CD8-positive, alpha-beta memory T cell (primary cell): ENCODE measurements at regions not wholly inside any gene's neighbourhood (a gene's known extent, or its start where the extent isn't known, plus 50 kb on each side); places are given as distances from the start of the nearest gene placed in this dataset.

Experiments
- CTCF ChIA-PET: fragments of 350-600 bp; sonication (Branson Sonifier 250); formaldehyde crosslinking; loops from one replicate; lab custom pipeline; 2021; ENCODE audit warnings: antibody characterized with exemption; lab: Charles Lee
- POLR2A ChIA-PET: fragments of 350-600 bp; sonication (Branson Sonifier 250); formaldehyde crosslinking; loops from one replicate; lab custom pipeline; 2021; ENCODE audit warnings: antibody characterized with exemption; lab: Charles Lee
- DNase-seq, 5 donors: peaks; one replicate each; pipeline versions ENCODE4 v3.0.0 to v3.0.0-alpha.2; 2020 to 2022; ENCODE audit warnings: mixed read lengths in 1 of 5
- H3K27ac ChIP-seq: one replicate; pipeline ENCODE4 v1.7.0; 2013; ENCODE audit warnings: low read depth, mild to moderate bottlenecking, low read length, moderate library complexity
- H3K27me3 ChIP-seq: 2 replicates; pipeline ENCODE4 v1.7.0; 2013; ENCODE audit warnings: low read length, mild to moderate bottlenecking; ENCODE audit not compliant: insufficient read depth, poor library complexity, severe bottlenecking
- H3K36me3 ChIP-seq: 2 replicates; pipeline ENCODE4 v1.7.0; 2013; ENCODE audit warnings: mild to moderate bottlenecking, low read length, moderate library complexity; ENCODE audit not compliant: insufficient read depth
- H3K4me1 ChIP-seq: 2 replicates; pipeline ENCODE4 v1.7.0; 2013; ENCODE audit warnings: mild to moderate bottlenecking, low read length, moderate library complexity; ENCODE audit not compliant: insufficient read depth
- H3K4me3 ChIP-seq: 2 replicates; pipeline ENCODE4 v1.7.0; 2013; ENCODE audit warnings: mild to moderate bottlenecking, low read length
- H3K9me3 ChIP-seq: 2 replicates; pipeline ENCODE4 v1.7.0; 2013; ENCODE audit warnings: mild to moderate bottlenecking, low read length
- H3K27ac Mint-ChIP-seq, 8 donors: one replicate each; pipeline ENCODE4 v1.8.0; 2020 to 2021; ENCODE audit warnings: mixed read lengths in 8 of 8, mild to moderate bottlenecking in 6 of 8, inconsistent platforms in 3 of 8, moderate library complexity in 3 of 8
- H3K27me3 Mint-ChIP-seq, 2 donors: one replicate each; pipeline ENCODE4 v1.8.0; 2020 to 2021; ENCODE audit warnings: mixed read lengths in 2 of 2, mild to moderate bottlenecking in 1 of 2, moderate library complexity in 1 of 2
- H3K36me3 Mint-ChIP-seq, 3 donors: one replicate each; pipeline ENCODE4 v1.8.0; 2020 to 2021; ENCODE audit warnings: mixed read lengths in 3 of 3, inconsistent platforms in 1 of 3, mild to moderate bottlenecking in 1 of 3
- H3K4me1 Mint-ChIP-seq, 3 donors: one replicate each; pipeline ENCODE4 v1.8.0; 2020 to 2021; ENCODE audit warnings: mixed read lengths in 3 of 3, inconsistent platforms in 1 of 3, mild to moderate bottlenecking in 1 of 3
- H3K4me3 Mint-ChIP-seq, 7 donors: one replicate each; pipeline ENCODE4 v1.8.0; 2020 to 2021; ENCODE audit warnings: mixed read lengths in 7 of 7, mild to moderate bottlenecking in 6 of 7, moderate library complexity in 4 of 7, inconsistent platforms in 2 of 7
- H3K9me3 Mint-ChIP-seq, 5 donors: one replicate each; pipeline ENCODE4 v1.8.0; 2020 to 2022; ENCODE audit warnings: mixed read lengths in 5 of 5, mild to moderate bottlenecking in 3 of 5, moderate library complexity in 2 of 5, inconsistent platforms in 1 of 5

GRCh38 chr2:88253375-88253774, 83.2 kb downstream of the THNSL2 start:
- H3K27ac Mint-ChIP-seq = no peak overlapping the region
- ChIA-PET CTCF (interaction anchor here (1.5 kb wide), 1 partner anchor 11 kb away, joined by 3 read pairs; no protein-coding TSS in a partner anchor), POLR2A (no interaction called here)
- H3K36me3 Mint-ChIP-seq = no peaks in the 10 kb centered on the region
- H3K36me3 ChIP-seq = no peaks in the 10 kb centered on the region
- DNase-seq = no peak
- H3K4me1 ChIP-seq = no peaks in the 10 kb centered on the region
- H3K27ac ChIP-seq = no peak overlapping the region
- H3K9me3 ChIP-seq = no peaks in the 10 kb centered on the region
- H3K4me3 ChIP-seq = no peak overlapping the region
- H3K27me3 Mint-ChIP-seq = peaks cover 14 to 22% of the 10 kb centered on the region in 2 donors
- no peaks in the 10 kb centered on the region for H3K9me3 Mint-ChIP-seq
- no peak overlapping the region for H3K4me3 Mint-ChIP-seq
- H3K27me3 ChIP-seq = no peaks in the 10 kb centered on the region
- H3K4me1 Mint-ChIP-seq = peaks cover 3 to 5% (median 5%) of the 10 kb centered on the region in 3 donors

- H3K27me3 ChIP-seq = no peaks in the 10 kb centered on the region
- no peak overlapping the region for H3K4me3 Mint-ChIP-seq
- H3K4me1 ChIP-seq = no peaks in the 10 kb centered on the region
- POLR2A ChIA-PET = no interaction called here
- no peak overlapping the region for H3K4me3 ChIP-seq
- H3K9me3 ChIP-seq = no peaks in the 10 kb centered on the region
- CTCF ChIA-PET = no interaction called here
- H3K27ac ChIP-seq = no peak overlapping the region
- H3K36me3 Mint-ChIP-seq = no peaks in the 10 kb centered on the region
- peaks cover 14 to 25% of the 10 kb centered on the region in 2 donors for H3K27me3 Mint-ChIP-seq
- DNase-seq = no peak
- no peaks in the 10 kb centered on the region for H3K36me3 ChIP-seq
- H3K27ac Mint-ChIP-seq = no peak overlapping the region
- peaks cover 3 to 5% (median 5%) of the 10 kb centered on the region in 3 donors for H3K4me1 Mint-ChIP-seq
- H3K9me3 Mint-ChIP-seq = no peaks in the 10 kb centered on the region
Measured at GRCh38 chr2:88252646-88253045, 82.5 kb downstream of the THNSL2 start.

GRCh38 chr2:88252111-88252510, 82.0 kb downstream of the THNSL2 start:
- Histone ChIP-seq H3K9me3 (no peaks in the 10 kb centered on the region), H3K4me1 (no peaks in the 10 kb centered on the region), H3K4me3 (no peak overlapping the region), H3K36me3 (no peaks in the 10 kb centered on the region), H3K27ac (no peak overlapping the region), H3K27me3 (no peaks in the 10 kb centered on the region)
- no peak for DNase-seq
- H3K27me3 Mint-ChIP-seq = peaks cover 14 to 21% of the 10 kb centered on the region in 2 donors
- H3K36me3 Mint-ChIP-seq = no peaks in the 10 kb centered on the region
- ChIA-PET CTCF (no interaction called here), POLR2A (no interaction called here)
- no peak overlapping the region for H3K4me3 Mint-ChIP-seq
- H3K27ac Mint-ChIP-seq = peak overlapping the region in 1 of 8 donors; percentile 27
- no peaks in the 10 kb centered on the region for H3K9me3 Mint-ChIP-seq
- H3K4me1 Mint-ChIP-seq = peaks cover 3 to 5% (median 5%) of the 10 kb centered on the region in 3 donors

- no peak overlapping the region for H3K27ac Mint-ChIP-seq
- peaks cover 2% of the 10 kb centered on the region in 3 donors for H3K4me1 Mint-ChIP-seq
- H3K27me3 Mint-ChIP-seq = peaks cover 18 to 21% of the 10 kb centered on the region in 2 donors
- no peaks in the 10 kb centered on the region for H3K9me3 Mint-ChIP-seq
- ChIA-PET CTCF (no interaction called here), POLR2A (no interaction called here)
- no peak for DNase-seq
- no peaks in the 10 kb centered on the region for H3K27me3 ChIP-seq
- H3K27ac ChIP-seq = no peak overlapping the region
- H3K9me3 ChIP-seq = no peaks in the 10 kb centered on the region
- H3K4me3 ChIP-seq = no peak overlapping the region
- H3K4me1 ChIP-seq = no peaks in the 10 kb centered on the region
- H3K36me3 ChIP-seq = no peaks in the 10 kb centered on the region
- H3K36me3 Mint-ChIP-seq = no peaks in the 10 kb centered on the region
- H3K4me3 Mint-ChIP-seq = no peak overlapping the region
Measured at GRCh38 chr2:88250404-88250803, 80.3 kb downstream of the THNSL2 start.

GRCh38 chr2:88248280-88248828, 78.2 kb downstream of the THNSL2 start:
- no peaks in the 10 kb centered on the region for H3K4me1 Mint-ChIP-seq
- DNase-seq = no peak
- Histone ChIP-seq H3K36me3 (no peaks in the 10 kb centered on the region), H3K27me3 (no peaks in the 10 kb centered on the region), H3K27ac (no peak overlapping the region), H3K4me1 (no peaks in the 10 kb centered on the region), H3K9me3 (no peaks in the 10 kb centered on the region), H3K4me3 (no peak overlapping the region)
- H3K9me3 Mint-ChIP-seq = peaks cover 0 to under 1% (median 0%) of the 10 kb centered on the region in 5 donors
- H3K27me3 Mint-ChIP-seq = peaks cover 15 to 18% of the 10 kb centered on the region in 2 donors
- ChIA-PET POLR2A (no interaction called here), CTCF (no interaction called here)
- H3K27ac Mint-ChIP-seq = no peak overlapping the region
- H3K36me3 Mint-ChIP-seq = no peaks in the 10 kb centered on the region
- H3K4me3 Mint-ChIP-seq = no peak overlapping the region

- CTCF ChIA-PET = no interaction called here
- Histone ChIP-seq H3K36me3 (no peaks in the 10 kb centered on the region), H3K4me1 (no peaks in the 10 kb centered on the region), H3K4me3 (no peak overlapping the region), H3K27me3 (no peaks in the 10 kb centered on the region), H3K9me3 (no peaks in the 10 kb centered on the region), H3K27ac (no peak overlapping the region)
- POLR2A ChIA-PET = no interaction called here
- Mint-ChIP-seq H3K4me1 (no peaks in the 10 kb centered on the region), H3K4me3 (no peak overlapping the region), H3K9me3 (peaks cover 0 to 5% (median 0%) of the 10 kb centered on the region in 5 donors), H3K36me3 (no peaks in the 10 kb centered on the region), H3K27me3 (peaks cover 13 to 14% of the 10 kb centered on the region in 2 donors), H3K27ac (no peak overlapping the region)
- DNase-seq = peak in 1 of 5 donors; percentile 48
Measured at GRCh38 chr2:88247531-88247930, 77.4 kb downstream of the THNSL2 start.

DNA sequence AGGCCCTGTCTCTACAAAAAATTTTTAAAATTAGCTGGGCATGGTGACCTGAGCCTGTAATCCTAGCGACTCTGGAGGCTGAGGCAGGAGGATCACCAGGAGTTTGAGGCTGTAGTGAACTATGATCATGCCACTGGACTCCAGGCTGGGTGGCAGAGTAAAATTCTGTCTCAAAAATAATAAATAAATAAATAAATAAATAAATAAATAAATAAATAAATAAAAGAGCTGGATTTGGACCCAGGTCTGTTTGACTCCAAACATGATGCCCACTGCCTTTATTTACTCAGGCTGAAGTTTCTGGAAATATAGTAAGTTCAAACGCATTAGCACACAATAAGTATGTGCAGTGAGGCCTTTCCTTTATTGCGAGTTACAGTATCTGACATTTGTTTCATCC, 75.0 kb downstream of the THNSL2 start:
- Mint-ChIP-seq H3K9me3 (peaks cover 0 to 5% (median 0%) of the 10 kb centered on the region in 5 donors), H3K4me1 (peaks cover 4 to 9% (median 8%) of the 10 kb centered on the region in 3 donors), H3K4me3 (no peak overlapping the region), H3K27me3 (peaks cover 10% of the 10 kb centered on the region in 2 donors), H3K27ac (no peak overlapping the region), H3K36me3 (no peaks in the 10 kb centered on the region)
- ChIA-PET CTCF (no interaction called here), POLR2A (no interaction called here)
- Histone ChIP-seq H3K36me3 (no peaks in the 10 kb centered on the region), H3K27ac (no peak overlapping the region), H3K4me3 (no peak overlapping the region), H3K4me1 (no peaks in the 10 kb centered on the region), H3K27me3 (no peaks in the 10 kb centered on the region), H3K9me3 (no peaks in the 10 kb centered on the region)
- DNase-seq = no peak

GRCh38 chr2:88239781-88240180, 69.6 kb downstream of the THNSL2 start:
- ChIA-PET CTCF (no interaction called here), POLR2A (no interaction called here)
- Histone ChIP-seq H3K27me3 (no peaks in the 10 kb centered on the region), H3K27ac (no peak overlapping the region), H3K4me3 (no peak overlapping the region), H3K9me3 (no peaks in the 10 kb centered on the region), H3K4me1 (no peaks in the 10 kb centered on the region), H3K36me3 (no peaks in the 10 kb centered on the region)
- peak overlapping the region; percentile 32 to 96 (median 86) for H3K27ac Mint-ChIP-seq
- H3K36me3 Mint-ChIP-seq = no peaks in the 10 kb centered on the region
- peak overlapping the region in 6 of 7 donors; percentile 39 to 88 (median 61) for H3K4me3 Mint-ChIP-seq
- peaks cover 0 to 4% of the 10 kb centered on the region in 2 donors for H3K27me3 Mint-ChIP-seq
- DNase-seq = peak in 4 of 5 donors; percentile 20 to 74 (median 42)
- H3K9me3 Mint-ChIP-seq = peaks cover 0 to 5% (median 0%) of the 10 kb centered on the region in 5 donors
- peaks cover 14 to 27% (median 22%) of the 10 kb centered on the region in 3 donors for H3K4me1 Mint-ChIP-seq
